DMS79 treated with DMSO at 0.1 percent for 48 hours (cell line): ENCODE measurements at regions not wholly inside any gene's neighbourhood (a gene's known extent, or its start where the extent isn't known, plus 50 kb on each side); places are given as distances from the start of the nearest gene placed in this dataset.

Source experiments
- DNase-seq: peaks from one replicate; lab custom pipeline; 2025; lab: John Stamatoyannopoulos, UW

GRCh38 chr4:158007566-158007965 is 165.3 kb downstream of the GASK1B start:
- no peak for DNase-seq

GRCh38 chr4:158006990-158007389 is 165.8 kb downstream of the GASK1B start:
- no peak for DNase-seq

GRCh38 chr4:158005021-158005420 is 167.8 kb downstream of the GASK1B start:
- DNase-seq = no peak

- no peak for DNase-seq
Measured at GRCh38 chr4:158004101-158004500, 168.7 kb downstream of the GASK1B start.

- no peak for DNase-seq
Measured at GRCh38 chr4:158003212-158003611, 169.6 kb downstream of the GASK1B start.

- DNase-seq = no peak
Measured at GRCh38 chr4:158002173-158002572, 170.7 kb downstream of the GASK1B start.

- DNase-seq = no peak
Measured at GRCh38 chr4:158001756-158002155, 171.1 kb downstream of the GASK1B start.

GRCh38 chr4:157999723-158000122 is 173.1 kb downstream of the GASK1B start:
- no peak for DNase-seq

GRCh38 chr4:157997296-157997695 is 175.5 kb downstream of the GASK1B start:
- no peak for DNase-seq

- DNase-seq = no peak
Measured at GRCh38 chr4:157996061-157997028, 176.5 kb downstream of the GASK1B start.

- DNase-seq = no peak
Measured at GRCh38 chr4:157994863-157995262, 178.0 kb downstream of the GASK1B start.

- no peak for DNase-seq
Measured at GRCh38 chr4:157992948-157993839, 179.6 kb downstream of the GASK1B start.

GRCh38 chr4:157992038-157992705 is 180.7 kb downstream of the GASK1B start:
- DNase-seq = peak; percentile 2

- DNase-seq = no peak
Measured at GRCh38 chr4:157988641-157989040, 184.2 kb downstream of the GASK1B start.

- DNase-seq = no peak
Measured at GRCh38 chr4:157984285-157984911, 188.4 kb downstream of the GASK1B start.

GRCh38 chr4:157983300-157983699 is 189.5 kb downstream of the GASK1B start:
- no peak for DNase-seq

- DNase-seq = no peak
Measured at GRCh38 chr4:157980158-157980557, 192.7 kb downstream of the GASK1B start.

- peak; percentile 2 for DNase-seq
Measured at GRCh38 chr4:157978680-157979361, 194.0 kb downstream of the GASK1B start.

GRCh38 chr4:157977086-157977485 is 195.7 kb downstream of the GASK1B start:
- no peak for DNase-seq

GRCh38 chr4:157973297-157973696 is 199.5 kb downstream of the GASK1B start:
- DNase-seq = no peak

- no peak for DNase-seq
Measured at GRCh38 chr4:157964463-157964862, 208.4 kb downstream of the GASK1B start.
